DND-41 (cell line): ENCODE measurements at regions not wholly inside any gene's neighbourhood (a gene's known extent, or its start where the extent isn't known, plus 50 kb on each side); places are given as distances from the start of the nearest gene placed in this dataset.

Source experiments
- ATAC-seq: fragments of 200-7000 bp; cut with Tn5 transposase; 3 replicates; pipeline ENCODE4 v1.9.1; 2021; ENCODE audit warnings: low read depth; ENCODE audit not compliant: insufficient read depth
- DNase-seq: peaks from one replicate; pipeline ENCODE4 v3.0.0-alpha.2; 2020
- H2AFZ ChIP-seq: 2 replicates; pipeline ENCODE4 v1.6.0; 2012; ENCODE audit warnings: low read depth, low read length
- H3K27ac ChIP-seq: 2 replicates; pipeline ENCODE4 v1.5.1; 2012; ENCODE audit warnings: low read length, inconsistent platforms
- H3K27me3 ChIP-seq: fragments of 200-600 bp; sonication (generic); 2 replicates; pipeline ENCODE4 v1.6.0; 2012; ENCODE audit warnings: low read length, mild to moderate bottlenecking, inconsistent platforms; ENCODE audit not compliant: insufficient read depth, poor library complexity
- H3K36me3 ChIP-seq: 2 replicates; pipeline ENCODE4 v1.5.1; 2012; ENCODE audit warnings: low read length, inconsistent platforms; ENCODE audit not compliant: insufficient read depth
- H3K4me1 ChIP-seq: 2 replicates; pipeline ENCODE4 v1.5.1; 2012; ENCODE audit warnings: mild to moderate bottlenecking, low read length; ENCODE audit not compliant: insufficient read depth
- H3K4me2 ChIP-seq: 2 replicates; pipeline ENCODE4 v1.6.0; 2012; ENCODE audit warnings: mild to moderate bottlenecking, moderate library complexity, low read length, inconsistent platforms; ENCODE audit not compliant: insufficient read depth
- H3K4me3 ChIP-seq, 2 experiments: fragments of 200-600 bp in 1 of 2; shearing (Covaris generic) in 1 of 2; 2 replicates each; pipeline ENCODE4 v1.5.1; 2012 to 2016; ENCODE audit warnings: inconsistent platforms in 2 of 2, low read length in 2 of 2, mild to moderate bottlenecking in 2 of 2, low read depth in 1 of 2, moderate library complexity in 1 of 2
- H3K79me2 ChIP-seq: 2 replicates; pipeline ENCODE4 v1.6.0; 2012; ENCODE audit warnings: low read length, inconsistent platforms; ENCODE audit not compliant: insufficient read depth
- H3K9ac ChIP-seq: 2 replicates; pipeline ENCODE4 v1.6.0; 2012; ENCODE audit warnings: low read depth, mild to moderate bottlenecking, inconsistent platforms, low read length, moderate library complexity
- H3K9me3 ChIP-seq: 2 replicates; pipeline ENCODE4 v1.5.1; 2012; ENCODE audit warnings: low read length, moderate library complexity, mild to moderate bottlenecking, inconsistent platforms; ENCODE audit not compliant: insufficient read depth, severe bottlenecking
- H4K20me1 ChIP-seq: 2 replicates; pipeline ENCODE4 v1.6.0; 2012; ENCODE audit warnings: low read length; ENCODE audit not compliant: insufficient read depth
- EZH2 ChIP-seq: IDR thresholded peaks from 3 replicates; pipeline ENCODE4 v1.6.1; 2012; ENCODE audit warnings: borderline replicate concordance, low read depth, mild to moderate bottlenecking, moderate library complexity, low read length, inconsistent platforms; ENCODE audit not compliant: severe bottlenecking
- TF ChIP-seq, protein P1 (sequence below): IDR thresholded peaks from 2 replicates; pipeline ENCODE4 v1.5.1; 2012; ENCODE audit warnings: borderline replicate concordance, low read length, moderate library complexity, mild to moderate bottlenecking; ENCODE audit not compliant: poor library complexity, severe bottlenecking; ENCODE audit errors: extremely low read depth

DNA sequence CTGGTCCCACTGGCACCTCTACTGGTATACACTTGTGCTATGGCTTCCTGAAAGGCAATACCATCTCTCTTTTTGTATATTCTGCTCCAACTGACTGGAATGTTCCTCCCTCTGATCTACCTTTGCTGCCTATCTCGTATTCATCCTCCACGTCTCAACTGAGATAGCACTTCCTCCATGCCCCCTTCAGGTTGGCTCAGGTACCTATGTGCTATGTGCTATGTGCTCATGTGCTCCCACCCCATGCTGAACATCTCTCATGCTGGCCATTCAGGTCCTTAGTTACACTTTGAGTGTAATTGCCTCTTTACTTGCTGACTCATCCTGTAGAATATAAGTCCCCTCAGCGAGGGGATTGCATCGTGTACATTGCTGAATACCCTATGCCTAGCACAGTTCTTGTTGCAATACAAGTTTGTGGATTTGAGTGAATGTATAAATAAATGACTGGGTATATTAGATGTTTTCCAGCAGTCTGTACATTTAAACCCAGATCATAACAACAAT is 156.9 kb downstream of the SOX2 start:
- Histone ChIP-seq H3K9me3 (no peaks in the 10 kb centered on the region), H3K4me1 (no peaks in the 10 kb centered on the region), H3K79me2 (no peaks in the 10 kb centered on the region), H3K9ac (no peak overlapping the region), H3K36me3 (no peaks in the 10 kb centered on the region), H3K27ac (no peak overlapping the region), H3K27me3 (no peaks in the 10 kb centered on the region), H4K20me1 (no peaks in the 10 kb centered on the region), H3K4me3 (no peak overlapping the region), H2AFZ (no peak overlapping the region), H3K4me2 (no peak overlapping the region)
- TF ChIP-seq EZH2 = no peak
- TF ChIP-seq, protein P1, sequence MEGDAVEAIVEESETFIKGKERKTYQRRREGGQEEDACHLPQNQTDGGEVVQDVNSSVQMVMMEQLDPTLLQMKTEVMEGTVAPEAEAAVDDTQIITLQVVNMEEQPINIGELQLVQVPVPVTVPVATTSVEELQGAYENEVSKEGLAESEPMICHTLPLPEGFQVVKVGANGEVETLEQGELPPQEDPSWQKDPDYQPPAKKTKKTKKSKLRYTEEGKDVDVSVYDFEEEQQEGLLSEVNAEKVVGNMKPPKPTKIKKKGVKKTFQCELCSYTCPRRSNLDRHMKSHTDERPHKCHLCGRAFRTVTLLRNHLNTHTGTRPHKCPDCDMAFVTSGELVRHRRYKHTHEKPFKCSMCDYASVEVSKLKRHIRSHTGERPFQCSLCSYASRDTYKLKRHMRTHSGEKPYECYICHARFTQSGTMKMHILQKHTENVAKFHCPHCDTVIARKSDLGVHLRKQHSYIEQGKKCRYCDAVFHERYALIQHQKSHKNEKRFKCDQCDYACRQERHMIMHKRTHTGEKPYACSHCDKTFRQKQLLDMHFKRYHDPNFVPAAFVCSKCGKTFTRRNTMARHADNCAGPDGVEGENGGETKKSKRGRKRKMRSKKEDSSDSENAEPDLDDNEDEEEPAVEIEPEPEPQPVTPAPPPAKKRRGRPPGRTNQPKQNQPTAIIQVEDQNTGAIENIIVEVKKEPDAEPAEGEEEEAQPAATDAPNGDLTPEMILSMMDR = no peak
- DNase-seq = no peak
- no peak; the same call in 2 of the 3 replicates for ATAC-seq

DNA sequence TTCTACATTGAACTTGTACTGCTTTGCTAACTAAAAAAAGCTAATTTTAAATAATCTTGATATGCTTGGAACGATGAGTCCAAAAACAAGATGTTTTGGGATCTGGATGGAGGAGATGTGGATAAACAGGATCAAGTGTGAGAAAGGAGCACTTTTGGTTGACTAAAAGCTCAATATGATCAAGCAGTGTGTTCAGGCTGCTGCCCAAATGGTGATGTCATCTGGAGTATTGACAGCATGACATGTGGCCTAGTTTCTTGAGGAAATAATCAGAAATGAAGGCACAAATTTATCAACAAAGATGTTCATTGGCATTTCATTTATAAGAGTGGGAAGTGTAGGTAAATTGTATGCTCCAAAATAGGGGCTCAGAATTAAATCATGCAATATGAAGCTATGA is 161.2 kb downstream of the SOX2 start:
- Histone ChIP-seq H3K79me2 (no peaks in the 10 kb centered on the region), H2AFZ (no peak overlapping the region), H3K9ac (no peak overlapping the region), H3K36me3 (no peaks in the 10 kb centered on the region), H4K20me1 (no peaks in the 10 kb centered on the region), H3K27me3 (no peaks in the 10 kb centered on the region), H3K27ac (no peak overlapping the region), H3K9me3 (no peaks in the 10 kb centered on the region), H3K4me1 (no peaks in the 10 kb centered on the region), H3K4me3 (no peak overlapping the region), H3K4me2 (no peak overlapping the region)
- ATAC-seq (no peak), DNase-seq (no peak)
- TF ChIP-seq EZH2 = no peak
- TF ChIP-seq, protein P1 = no peak

DNA sequence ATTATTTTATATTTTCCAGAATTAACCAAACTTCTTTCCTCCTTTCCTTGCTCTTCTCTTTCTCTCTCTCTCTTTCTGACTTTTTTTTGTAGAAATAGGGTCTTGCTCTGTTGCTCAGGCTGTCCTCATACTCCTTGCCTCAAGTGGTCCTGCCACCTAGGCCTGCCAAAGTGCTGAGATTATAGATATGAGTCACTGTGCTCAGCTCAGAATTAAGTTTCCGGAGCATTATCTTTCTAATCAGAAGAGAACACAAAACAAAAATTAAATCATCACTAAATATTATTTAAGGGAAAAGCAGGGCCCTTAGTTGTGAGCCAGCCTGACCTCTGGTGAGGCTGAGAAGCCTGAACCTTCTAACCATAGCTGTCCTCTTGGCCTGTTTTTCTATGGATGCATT is 168.2 kb downstream of the SOX2 start:
- DNase-seq = no peak
- TF ChIP-seq EZH2 = no peak
- TF ChIP-seq, protein P1 = no peak

DNA sequence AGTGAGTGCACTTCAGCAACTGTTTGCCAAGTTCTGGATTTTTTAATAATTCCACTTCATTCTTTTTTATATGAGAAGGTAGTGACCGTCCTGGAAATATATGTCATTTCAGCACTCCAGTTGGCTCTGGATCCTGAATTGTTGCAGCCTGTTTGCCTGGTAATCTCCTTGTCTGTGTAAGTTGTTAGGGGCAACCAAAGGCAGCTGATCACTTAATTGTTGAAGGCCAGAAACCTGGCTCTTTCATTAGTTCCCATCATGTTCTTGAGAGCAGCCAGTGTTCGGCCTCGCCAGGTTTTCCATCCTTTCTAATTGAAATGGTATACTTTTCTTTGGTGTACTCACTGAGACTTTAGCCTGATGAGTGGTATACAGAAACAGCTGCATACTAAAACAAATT is 168.6 kb downstream of the SOX2 start:
- TF ChIP-seq EZH2 = no peak
- TF ChIP-seq, protein P1 = no peak
- Histone ChIP-seq H3K4me1 (no peaks in the 10 kb centered on the region), H3K9me3 (no peaks in the 10 kb centered on the region), H3K27me3 (no peaks in the 10 kb centered on the region), H3K27ac (no peak overlapping the region), H3K9ac (no peak overlapping the region), H2AFZ (no peak overlapping the region), H3K79me2 (no peaks in the 10 kb centered on the region), H3K4me3 (no peak overlapping the region), H4K20me1 (no peaks in the 10 kb centered on the region), H3K36me3 (no peaks in the 10 kb centered on the region), H3K4me2 (no peak overlapping the region)
- ATAC-seq (no peak), DNase-seq (no peak)

More for the DNA sequence above, 168.2 kb downstream of the SOX2 start:
- no peak for ATAC-seq
- Histone ChIP-seq H3K9ac (no peak overlapping the region), H3K4me1 (no peaks in the 10 kb centered on the region), H3K27me3 (no peaks in the 10 kb centered on the region), H3K9me3 (no peaks in the 10 kb centered on the region), H3K36me3 (no peaks in the 10 kb centered on the region), H3K4me3 (no peak overlapping the region), H2AFZ (no peak overlapping the region), H3K79me2 (no peaks in the 10 kb centered on the region), H3K27ac (no peak overlapping the region), H3K4me2 (no peak overlapping the region), H4K20me1 (no peaks in the 10 kb centered on the region)
